GM18511 (cell line): ENCODE measurements at regions not wholly inside any gene's neighbourhood (a gene's known extent, or its start where the extent isn't known, plus 50 kb on each side); places are given as distances from the start of the nearest gene placed in this dataset.

Source experiments
- ATAC-seq: cut with Tn5 transposase; IDR thresholded peaks from one replicate; pipeline ENCODE4 v1.9.1; 2021; ENCODE audit warnings: mild to moderate bottlenecking, moderate library complexity; ENCODE audit not compliant: unreplicated experiment

- no peak for ATAC-seq
These were observed 102.2 kb upstream of the MOCS2 start for GRCh38 chr5:53211799-53212198.

GRCh38 chr5:53219174-53219573 is 109.6 kb upstream of the MOCS2 start:
- ATAC-seq: peak; percentile 65

- peak; percentile 52 for ATAC-seq
These were observed 110.1 kb upstream of the MOCS2 start for GRCh38 chr5:53219610-53220009.

- ATAC-seq: no peak
These were observed 124.3 kb upstream of the MOCS2 start for GRCh38 chr5:53233645-53234405.

- ATAC-seq: no peak
These were observed 127.1 kb upstream of the MOCS2 start for GRCh38 chr5:53236683-53237082.

- ATAC-seq: no peak
These were observed 128.3 kb upstream of the MOCS2 start for GRCh38 chr5:53237876-53238275.

GRCh38 chr5:53239301-53239990 is 129.9 kb upstream of the MOCS2 start:
- ATAC-seq: no peak

GRCh38 chr5:53240661-53241060 is 131.1 kb upstream of the MOCS2 start:
- ATAC-seq: no peak

- no peak for ATAC-seq
These were observed 132.0 kb upstream of the MOCS2 start for GRCh38 chr5:53241572-53241971.

GRCh38 chr5:53243403-53243802 is 133.8 kb upstream of the MOCS2 start:
- no peak for ATAC-seq

- ATAC-seq: no peak
These were observed 136.7 kb upstream of the MOCS2 start for GRCh38 chr5:53246042-53246836.

GRCh38 chr5:53249529-53250200 is 140.1 kb upstream of the MOCS2 start:
- no peak for ATAC-seq

GRCh38 chr5:53250201-53250550 is 140.6 kb upstream of the MOCS2 start:
- no peak for ATAC-seq

GRCh38 chr5:53253421-53253871 is 143.9 kb upstream of the MOCS2 start:
- ATAC-seq: no peak

GRCh38 chr5:53256746-53257145 is 147.2 kb upstream of the MOCS2 start:
- no peak for ATAC-seq

- ATAC-seq: no peak
These were observed 148.3 kb upstream of the MOCS2 start for GRCh38 chr5:53257806-53258373.

GRCh38 chr5:53259176-53259575 is 149.6 kb upstream of the MOCS2 start:
- no peak for ATAC-seq

GRCh38 chr5:53260446-53260845 is 150.9 kb upstream of the MOCS2 start:
- no peak for ATAC-seq

- no peak for ATAC-seq
These were observed 151.7 kb upstream of the MOCS2 start for GRCh38 chr5:53261245-53261644.

GRCh38 chr5:53262348-53262970 is 152.9 kb upstream of the MOCS2 start:
- no peak for ATAC-seq
